Neural cell (in vitro differentiated cells): ENCODE measurements at regions not wholly inside any gene's neighbourhood (a gene's known extent, or its start where the extent isn't known, plus 50 kb on each side); places are given as distances from the start of the nearest gene placed in this dataset.

ENCODE experiments used
- H2AFZ ChIP-seq: fragments of 200-600, 300-800 bp; sonication (generic), shearing (Covaris generic); 2 replicates; pipeline ENCODE4 v1.6.0; 2014; ENCODE audit warnings: low read depth, mild to moderate bottlenecking, antibody characterized with exemption, low read length, moderate library complexity
- H3F3A ChIP-seq: fragments of 200-600 bp; shearing (Covaris generic); 2 replicates; pipeline ENCODE4 v1.6.1; 2016; ENCODE audit warnings: mild to moderate bottlenecking, moderate library complexity, mixed read lengths, antibody characterized with exemption, low read length; ENCODE audit not compliant: insufficient read depth, poor library complexity, severe bottlenecking
- H3K27ac ChIP-seq: fragments of 200-600, 300-800 bp; sonication (generic), shearing (Covaris generic); 2 replicates; pipeline ENCODE4 v1.5.1; 2014; ENCODE audit warnings: mild to moderate bottlenecking, low read length, moderate library complexity
- H3K27me3 ChIP-seq: fragments of 300-800, 200-600 bp; sonication (generic), shearing (Covaris generic); 2 replicates; pipeline ENCODE4 v1.6.0; 2014; ENCODE audit warnings: mild to moderate bottlenecking, low read depth, low read length, moderate library complexity; ENCODE audit not compliant: insufficient read depth
- H3K36me3 ChIP-seq: fragments of 300-800, 200-600 bp; sonication (generic), shearing (Covaris generic); 2 replicates; pipeline ENCODE4 v1.5.1; 2014; ENCODE audit warnings: mild to moderate bottlenecking, antibody characterized with exemption, low read length, moderate library complexity; ENCODE audit not compliant: insufficient read depth
- H3K4me2 ChIP-seq: fragments of 300-800, 200-600 bp; sonication (generic), shearing (Covaris generic); 2 replicates; pipeline ENCODE4 v1.6.0; 2014; ENCODE audit warnings: mild to moderate bottlenecking, low read length
- H3K4me3 ChIP-seq: fragments of 300-800, 200-600 bp; sonication (generic), shearing (Covaris generic); 2 replicates; pipeline ENCODE4 v1.5.1; 2014; ENCODE audit warnings: mild to moderate bottlenecking, low read length, moderate library complexity
- H3K79me2 ChIP-seq: fragments of 200-600 bp; shearing (Covaris generic); replicated peaks from 2 replicates; pipeline ENCODE4 v1.6.0; 2014; ENCODE audit warnings: mild to moderate bottlenecking, low read length, moderate library complexity; ENCODE audit not compliant: insufficient read depth
- H3K9ac ChIP-seq: fragments of 300-800, 200-600 bp; sonication (generic), shearing (Covaris generic); 2 replicates; pipeline ENCODE4 v1.6.1; 2016; ENCODE audit warnings: mild to moderate bottlenecking, low read length, mixed read lengths
- H3K9me2 ChIP-seq: fragments of 200-600 bp; shearing (Covaris generic); 2 replicates; pipeline ENCODE4 v1.6.1; 2016; ENCODE audit warnings: mild to moderate bottlenecking, low read length, mixed read lengths; ENCODE audit not compliant: insufficient read depth
- H3K9me3 ChIP-seq: fragments of 200-600, 300-800 bp; sonication (generic), shearing (Covaris generic); 2 replicates; pipeline ENCODE4 v1.6.1; 2016; ENCODE audit warnings: mild to moderate bottlenecking, mixed run types, low read length, moderate library complexity, mixed read lengths
- H4K20me1 ChIP-seq: fragments of 200-600 bp; shearing (Covaris generic); 2 replicates; pipeline ENCODE4 v1.6.1; 2016; ENCODE audit warnings: mild to moderate bottlenecking, mixed run types; ENCODE audit not compliant: insufficient read depth
- EP300 ChIP-seq: fragments of 450-650 bp; conservative IDR thresholded peaks from 2 replicates; pipeline ENCODE4 v1.6.1; 2014; ENCODE audit warnings: antibody characterized with exemption, mild to moderate bottlenecking, moderate library complexity; ENCODE audit not compliant: poor library complexity, severe bottlenecking
- EZH2 ChIP-seq: fragments of 200-600, 300-800 bp; shearing (Covaris generic), sonication (generic); IDR thresholded peaks from 2 replicates; pipeline ENCODE4 v1.6.1; 2014; ENCODE audit warnings: antibody characterized with exemption, low read length, borderline replicate concordance, mild to moderate bottlenecking; ENCODE audit not compliant: insufficient read depth, poor library complexity, severe bottlenecking
- MXI1 ChIP-seq: fragments of 450-650 bp; conservative IDR thresholded peaks from 2 replicates; pipeline ENCODE4 v1.6.1; 2014; ENCODE audit warnings: antibody characterized with exemption, mild to moderate bottlenecking; ENCODE audit not compliant: poor library complexity, severe bottlenecking
- RAD21 ChIP-seq: fragments of 450-650 bp; conservative IDR thresholded peaks from 2 replicates; pipeline ENCODE4 v1.6.1; 2014; ENCODE audit warnings: antibody characterized with exemption, mild to moderate bottlenecking, moderate library complexity
- REST ChIP-seq: IDR thresholded peaks from 2 replicates; pipeline ENCODE4 v1.6.1; 2012; ENCODE audit warnings: borderline replicate concordance
- SMC3 ChIP-seq: fragments of 450-650 bp; conservative IDR thresholded peaks from 2 replicates; pipeline ENCODE4 v1.6.1; 2014; ENCODE audit warnings: antibody characterized with exemption, mild to moderate bottlenecking, moderate library complexity; ENCODE audit not compliant: poor library complexity
- TAF1 ChIP-seq: IDR thresholded peaks from 2 replicates; pipeline ENCODE4 v1.6.1; 2012; ENCODE audit warnings: low read depth
- TF ChIP-seq, protein P1 (sequence below): fragments of 450-650 bp; IDR thresholded peaks from 2 replicates; pipeline ENCODE4 v1.5.1; 2014; ENCODE audit warnings: antibody characterized with exemption, mild to moderate bottlenecking, moderate library complexity; ENCODE audit not compliant: poor library complexity, severe bottlenecking

DNA sequence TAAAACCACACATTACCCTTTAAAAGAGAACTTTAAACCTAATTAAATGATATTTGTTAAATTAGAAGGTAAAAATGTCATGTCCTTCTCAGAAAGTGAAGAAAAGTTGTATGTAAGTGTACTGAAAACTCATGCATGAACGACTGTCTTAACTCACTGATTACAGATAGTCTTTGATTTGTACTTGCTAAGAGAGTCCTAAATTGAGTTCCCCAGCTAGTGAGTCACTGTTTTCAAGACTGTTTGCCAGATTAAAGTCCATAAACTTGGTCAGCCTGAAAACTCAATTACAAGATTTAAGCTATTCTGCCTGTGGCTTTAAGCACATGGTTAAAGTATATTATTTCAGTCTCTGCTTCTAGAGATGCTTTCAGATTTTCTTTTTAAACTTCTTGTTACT lies 124.9 kb upstream of the ZCCHC13 start:
- no peak overlapping the region for H3K9ac ChIP-seq
- no peaks in the 10 kb centered on the region for H3K36me3 ChIP-seq
- H3K9me2 ChIP-seq, result no peaks in the 10 kb centered on the region
- H3F3A ChIP-seq, result no peaks in the 10 kb centered on the region
- no peak overlapping the region for H2AFZ ChIP-seq
- H3K4me2 ChIP-seq, result no peak overlapping the region
- no peaks in the 10 kb centered on the region for H4K20me1 ChIP-seq
- no peak overlapping the region for H3K4me3 ChIP-seq
- H3K79me2 ChIP-seq, result no peaks in the 10 kb centered on the region
- no peak overlapping the region for H3K27ac ChIP-seq
- H3K27me3 ChIP-seq, result no peaks in the 10 kb centered on the region
- H3K9me3 ChIP-seq, result no peaks in the 10 kb centered on the region
- no peak for TF ChIP-seq RAD21
- no peak for TF ChIP-seq MXI1
- TF ChIP-seq SMC3, result no peak

DNA sequence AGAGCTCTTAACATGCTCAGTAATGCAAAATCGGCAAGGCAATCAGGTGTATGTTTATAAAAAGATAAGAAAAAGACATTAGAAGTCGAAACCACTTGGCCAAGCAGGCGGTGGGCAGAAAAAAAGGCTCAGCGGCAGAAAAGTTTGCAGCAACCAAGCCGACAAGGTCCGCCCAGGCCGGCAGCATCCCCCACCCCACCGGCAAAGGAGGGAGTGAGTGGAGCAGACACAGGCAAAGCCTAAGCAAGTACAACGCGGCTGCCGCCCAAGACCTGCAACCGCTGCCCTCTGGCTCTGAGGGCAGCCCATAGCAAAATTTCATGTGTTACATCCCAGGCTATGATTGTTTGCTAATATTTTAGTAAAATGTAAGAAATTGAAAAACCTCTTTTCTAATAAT lies 125.4 kb upstream of the ZCCHC13 start:
- H4K20me1 ChIP-seq, result no peaks in the 10 kb centered on the region
- H3K9me3 ChIP-seq, result no peaks in the 10 kb centered on the region
- no peaks in the 10 kb centered on the region for H3K79me2 ChIP-seq
- H3K9me2 ChIP-seq, result no peaks in the 10 kb centered on the region
- H2AFZ ChIP-seq, result no peak overlapping the region
- no peak overlapping the region for H3K27ac ChIP-seq
- H3K4me3 ChIP-seq, result no peak overlapping the region
- H3K4me2 ChIP-seq, result no peak overlapping the region
- TF ChIP-seq MXI1 (no peak), REST (no peak), TAF1 (no peak), RAD21 (no peak), EP300 (no peak), EZH2 (no peak)
- TF ChIP-seq, protein P1, sequence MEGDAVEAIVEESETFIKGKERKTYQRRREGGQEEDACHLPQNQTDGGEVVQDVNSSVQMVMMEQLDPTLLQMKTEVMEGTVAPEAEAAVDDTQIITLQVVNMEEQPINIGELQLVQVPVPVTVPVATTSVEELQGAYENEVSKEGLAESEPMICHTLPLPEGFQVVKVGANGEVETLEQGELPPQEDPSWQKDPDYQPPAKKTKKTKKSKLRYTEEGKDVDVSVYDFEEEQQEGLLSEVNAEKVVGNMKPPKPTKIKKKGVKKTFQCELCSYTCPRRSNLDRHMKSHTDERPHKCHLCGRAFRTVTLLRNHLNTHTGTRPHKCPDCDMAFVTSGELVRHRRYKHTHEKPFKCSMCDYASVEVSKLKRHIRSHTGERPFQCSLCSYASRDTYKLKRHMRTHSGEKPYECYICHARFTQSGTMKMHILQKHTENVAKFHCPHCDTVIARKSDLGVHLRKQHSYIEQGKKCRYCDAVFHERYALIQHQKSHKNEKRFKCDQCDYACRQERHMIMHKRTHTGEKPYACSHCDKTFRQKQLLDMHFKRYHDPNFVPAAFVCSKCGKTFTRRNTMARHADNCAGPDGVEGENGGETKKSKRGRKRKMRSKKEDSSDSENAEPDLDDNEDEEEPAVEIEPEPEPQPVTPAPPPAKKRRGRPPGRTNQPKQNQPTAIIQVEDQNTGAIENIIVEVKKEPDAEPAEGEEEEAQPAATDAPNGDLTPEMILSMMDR, result no peak
- no peaks in the 10 kb centered on the region for H3K27me3 ChIP-seq
- H3F3A ChIP-seq, result no peaks in the 10 kb centered on the region
- H3K9ac ChIP-seq, result no peak overlapping the region
- no peaks in the 10 kb centered on the region for H3K36me3 ChIP-seq

DNA sequence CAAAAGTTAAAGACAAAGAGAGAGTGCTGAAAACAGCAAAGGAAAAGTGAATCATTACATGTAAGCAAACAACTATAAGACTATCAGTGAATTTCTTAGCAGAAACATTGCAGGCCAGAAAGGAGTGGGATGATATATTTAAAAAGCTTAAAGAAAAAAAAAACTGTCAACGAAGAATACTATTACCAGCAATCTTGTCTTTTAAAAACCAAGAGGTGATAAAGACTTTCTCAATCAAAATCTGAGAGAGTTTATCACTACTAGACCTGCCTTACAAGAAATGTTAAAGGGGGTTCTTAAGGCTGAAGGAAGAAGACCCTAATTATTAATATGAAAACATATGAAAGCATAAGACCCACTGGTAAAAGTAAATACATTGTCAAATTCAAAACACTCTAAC lies 132.5 kb upstream of the ZCCHC13 start:
- Histone ChIP-seq H3K4me3 (no peak overlapping the region), H3K9me3 (no peaks in the 10 kb centered on the region), H4K20me1 (no peaks in the 10 kb centered on the region), H3K79me2 (no peaks in the 10 kb centered on the region), H3F3A (no peaks in the 10 kb centered on the region), H3K9me2 (no peaks in the 10 kb centered on the region), H2AFZ (no peak overlapping the region), H3K27ac (no peak overlapping the region), H3K36me3 (no peaks in the 10 kb centered on the region), H3K4me2 (no peak overlapping the region), H3K27me3 (no peaks in the 10 kb centered on the region), H3K9ac (no peak overlapping the region)
- no peak for TF ChIP-seq EZH2
